ENCODE measurements at regions not wholly inside any gene's neighbourhood (a gene's known extent, or its start where the extent isn't known, plus 50 kb on each side); places are given as distances from the start of the nearest gene placed in this dataset.

- Histone ChIP-seq H3K4me1 (peaks cover 13% of the 10 kb centered on the region), H3K79me2 (ENCODE audit: low read depth) (no peaks in the 10 kb centered on the region), H3K9ac (no peak overlapping the region), H3K9me3 (ENCODE audit: low read depth) (no peaks in the 10 kb centered on the region), H3K27ac (no peak overlapping the region), H3K27me3 (no peaks in the 10 kb centered on the region), H3K36me3 (no peaks in the 10 kb centered on the region), H3K4me2 (no peak overlapping the region), H4K20me1 (ENCODE audit: low read depth) (no peaks in the 10 kb centered on the region), H2AFZ (replicated peaks) (no peak overlapping the region), H3F3A (ENCODE audit: low read depth) (peaks cover 11% of the 10 kb centered on the region), H3K4me3 (no peak overlapping the region)
- no peak overlapping the region for H3K27ac Mint-ChIP-seq
- TF ChIP-seq CTCF (IDR thresholded peaks at IDR 0.05): no peak
- peaks cover 18% of the 10 kb centered on the region for H3K4me1 Mint-ChIP-seq
- H3K27me3 Mint-ChIP-seq (ENCODE audit: insufficient read depth, low read depth): peaks cover 4% of the 10 kb centered on the region
- no peaks in the 10 kb centered on the region for H3K9me3 Mint-ChIP-seq
- DNase-seq (ENCODE audit: low spot score): no peak
- H3K36me3 Mint-ChIP-seq: no peaks in the 10 kb centered on the region
- no peak overlapping the region for H3K4me3 Mint-ChIP-seq
Observed at GRCh38 chr10:118968060-118968459, 61.5 kb upstream of the NANOS1 start.

- Histone ChIP-seq H3K4me1 (peaks cover 13% of the 10 kb centered on the region), H4K20me1 (ENCODE audit: low read depth) (no peaks in the 10 kb centered on the region), H3F3A (ENCODE audit: low read depth) (peaks cover 11% of the 10 kb centered on the region), H3K9ac (no peak overlapping the region), H3K4me2 (no peak overlapping the region), H3K36me3 (no peaks in the 10 kb centered on the region), H2AFZ (replicated peaks) (no peak overlapping the region), H3K27me3 (no peaks in the 10 kb centered on the region), H3K79me2 (ENCODE audit: low read depth) (no peaks in the 10 kb centered on the region), H3K4me3 (no peak overlapping the region), H3K9me3 (ENCODE audit: low read depth) (no peaks in the 10 kb centered on the region), H3K27ac (no peak overlapping the region)
- Mint-ChIP-seq H3K27ac (no peak overlapping the region), H3K9me3 (peaks cover under 1% of the 10 kb centered on the region), H3K4me1 (peaks cover 18% of the 10 kb centered on the region), H3K4me3 (no peak overlapping the region), H3K27me3 (ENCODE audit: insufficient read depth, low read depth) (peaks cover 4% of the 10 kb centered on the region), H3K36me3 (no peaks in the 10 kb centered on the region)
- DNase-seq (ENCODE audit: low spot score): no peak
- TF ChIP-seq EZH2phosphoT487 (IDR thresholded peaks at IDR 0.05) (no peak), CTCF (IDR thresholded peaks at IDR 0.05) (no peak), EZH2 (IDR thresholded peaks at IDR 0.05) (no peak)
Observed at GRCh38 chr10:118968482-118968881, 61.0 kb upstream of the NANOS1 start.

- Histone ChIP-seq H4K20me1 (ENCODE audit: low read depth) (no peaks in the 10 kb centered on the region), H3K27me3 (no peaks in the 10 kb centered on the region), H2AFZ (replicated peaks) (no peak overlapping the region), H3K36me3 (no peaks in the 10 kb centered on the region), H3K4me3 (no peak overlapping the region), H3F3A (ENCODE audit: low read depth) (peaks cover 11% of the 10 kb centered on the region), H3K27ac (no peak overlapping the region), H3K9ac (no peak overlapping the region), H3K4me1 (peaks cover 13% of the 10 kb centered on the region), H3K9me3 (ENCODE audit: low read depth) (no peaks in the 10 kb centered on the region), H3K79me2 (ENCODE audit: low read depth) (no peaks in the 10 kb centered on the region), H3K4me2 (no peak overlapping the region)
- Mint-ChIP-seq H3K9me3 (peaks cover 3% of the 10 kb centered on the region), H3K27ac (no peak overlapping the region), H3K27me3 (ENCODE audit: insufficient read depth, low read depth) (peaks cover 4% of the 10 kb centered on the region), H3K4me1 (peaks cover 18% of the 10 kb centered on the region), H3K4me3 (no peak overlapping the region), H3K36me3 (no peaks in the 10 kb centered on the region)
- no peak for TF ChIP-seq EZH2phosphoT487 (IDR thresholded peaks at IDR 0.05)
- TF ChIP-seq CTCF (IDR thresholded peaks at IDR 0.05): no peak
- no peak for TF ChIP-seq EZH2 (IDR thresholded peaks at IDR 0.05)
- no peak for DNase-seq (ENCODE audit: low spot score)
Observed at GRCh38 chr10:118969014-118969413, 60.5 kb upstream of the NANOS1 start.

GRCh38 chr10:118970770-118971169 is 58.7 kb upstream of the NANOS1 start:
- no peaks in the 10 kb centered on the region for H3K79me2 ChIP-seq (ENCODE audit: low read depth)
- TF ChIP-seq CTCF (IDR thresholded peaks at IDR 0.05): no peak
- no peak for TF ChIP-seq EZH2phosphoT487 (IDR thresholded peaks at IDR 0.05)
- TF ChIP-seq EZH2 (IDR thresholded peaks at IDR 0.05): no peak
- H3K27me3 ChIP-seq: no peaks in the 10 kb centered on the region
- Mint-ChIP-seq H3K9me3 (peaks cover 5% of the 10 kb centered on the region), H3K36me3 (no peaks in the 10 kb centered on the region), H3K4me1 (peaks cover 9% of the 10 kb centered on the region), H3K27ac (no peak overlapping the region), H3K4me3 (no peak overlapping the region), H3K27me3 (ENCODE audit: insufficient read depth, low read depth) (peaks cover 2% of the 10 kb centered on the region)
- H3K9me3 ChIP-seq (ENCODE audit: low read depth): no peaks in the 10 kb centered on the region
- peaks cover 5% of the 10 kb centered on the region for H3F3A ChIP-seq (ENCODE audit: low read depth)
- no peak overlapping the region for H2AFZ ChIP-seq (replicated peaks)
- H3K4me1 ChIP-seq: peaks cover 5% of the 10 kb centered on the region
- H3K9ac ChIP-seq: no peak overlapping the region
- no peaks in the 10 kb centered on the region for H4K20me1 ChIP-seq (ENCODE audit: low read depth)
- DNase-seq (ENCODE audit: low spot score): no peak
- no peak overlapping the region for H3K4me3 ChIP-seq
- no peak overlapping the region for H3K27ac ChIP-seq
- no peaks in the 10 kb centered on the region for H3K36me3 ChIP-seq
- no peak overlapping the region for H3K4me2 ChIP-seq
